ENCODE measurements at regions not wholly inside any gene's neighbourhood (a gene's known extent, or its start where the extent isn't known, plus 50 kb on each side); places are given as distances from the start of the nearest gene placed in this dataset.

GRCh38 chr3:513301-513700 is 316.7 kb downstream of the CHL1 start:
- Histone ChIP-seq H3K79me2 (ENCODE audit: insufficient read depth, low read length) (no peaks in the 10 kb centered on the region), H3K27me3 (ENCODE audit: insufficient read depth, low read length, poor library complexity) (no peaks in the 10 kb centered on the region), H3K9me3 (ENCODE audit: insufficient read depth, low read length, severe bottlenecking) (no peaks in the 10 kb centered on the region), H3K27ac (ENCODE audit: low read length) (no peak overlapping the region), H3K9ac (ENCODE audit: low read depth, low read length) (no peak overlapping the region), H3K4me2 (ENCODE audit: insufficient read depth, low read length) (no peak overlapping the region), H4K20me1 (ENCODE audit: insufficient read depth, low read length) (no peaks in the 10 kb centered on the region), H3K4me3 (ENCODE audit: low read depth in 1 of 2, low read length in 2 of 2) (no peak overlapping the region), H2AFZ (ENCODE audit: low read depth, low read length) (no peak overlapping the region), H3K4me1 (ENCODE audit: insufficient read depth, low read length) (no peaks in the 10 kb centered on the region), H3K36me3 (ENCODE audit: insufficient read depth, low read length) (no peaks in the 10 kb centered on the region)
- no peak for DNase-seq
- TF ChIP-seq EZH2 (IDR thresholded peaks at IDR 0.05; ENCODE audit: borderline replicate concordance, low read depth, low read length, severe bottlenecking) (no peak), CTCF (IDR thresholded peaks at IDR 0.05; ENCODE audit: borderline replicate concordance, extremely low read depth, low read length, poor library complexity, severe bottlenecking) (no peak)
- ATAC-seq (ENCODE audit: insufficient read depth, low read depth), result no peak

- TF ChIP-seq CTCF (IDR thresholded peaks at IDR 0.05; ENCODE audit: borderline replicate concordance, extremely low read depth, low read length, poor library complexity, severe bottlenecking), result no peak
- TF ChIP-seq EZH2 (IDR thresholded peaks at IDR 0.05; ENCODE audit: borderline replicate concordance, low read depth, low read length, severe bottlenecking), result no peak
- Histone ChIP-seq H3K36me3 (ENCODE audit: insufficient read depth, low read length) (no peaks in the 10 kb centered on the region), H3K9me3 (ENCODE audit: insufficient read depth, low read length, severe bottlenecking) (no peaks in the 10 kb centered on the region), H3K27ac (ENCODE audit: low read length) (no peak overlapping the region), H4K20me1 (ENCODE audit: insufficient read depth, low read length) (no peaks in the 10 kb centered on the region), H3K4me3 (ENCODE audit: low read depth in 1 of 2, low read length in 2 of 2) (no peak overlapping the region), H3K9ac (ENCODE audit: low read depth, low read length) (no peak overlapping the region), H3K4me1 (ENCODE audit: insufficient read depth, low read length) (no peaks in the 10 kb centered on the region), H3K27me3 (ENCODE audit: insufficient read depth, low read length, poor library complexity) (no peaks in the 10 kb centered on the region), H2AFZ (ENCODE audit: low read depth, low read length) (no peak overlapping the region), H3K79me2 (ENCODE audit: insufficient read depth, low read length) (no peaks in the 10 kb centered on the region), H3K4me2 (ENCODE audit: insufficient read depth, low read length) (no peak overlapping the region)
- no peak for DNase-seq
- ATAC-seq (ENCODE audit: insufficient read depth, low read depth), result no peak
Observed at GRCh38 chr3:514192-514591, 317.6 kb downstream of the CHL1 start.

GRCh38 chr3:519026-519425 is 322.5 kb downstream of the CHL1 start:
- Histone ChIP-seq H3K36me3 (ENCODE audit: insufficient read depth, low read length) (no peaks in the 10 kb centered on the region), H3K4me3 (ENCODE audit: low read depth in 1 of 2, low read length in 2 of 2) (no peak overlapping the region), H3K79me2 (ENCODE audit: insufficient read depth, low read length) (no peaks in the 10 kb centered on the region), H3K27ac (ENCODE audit: low read length) (no peak overlapping the region), H4K20me1 (ENCODE audit: insufficient read depth, low read length) (no peaks in the 10 kb centered on the region), H3K4me2 (ENCODE audit: insufficient read depth, low read length) (no peak overlapping the region), H3K27me3 (ENCODE audit: insufficient read depth, low read length, poor library complexity) (no peaks in the 10 kb centered on the region), H2AFZ (ENCODE audit: low read depth, low read length) (no peak overlapping the region), H3K4me1 (ENCODE audit: insufficient read depth, low read length) (no peaks in the 10 kb centered on the region), H3K9me3 (ENCODE audit: insufficient read depth, low read length, severe bottlenecking) (no peaks in the 10 kb centered on the region), H3K9ac (ENCODE audit: low read depth, low read length) (no peak overlapping the region)
- TF ChIP-seq EZH2 (IDR thresholded peaks at IDR 0.05; ENCODE audit: borderline replicate concordance, low read depth, low read length, severe bottlenecking), result no peak
- no peak for TF ChIP-seq CTCF (IDR thresholded peaks at IDR 0.05; ENCODE audit: borderline replicate concordance, extremely low read depth, low read length, poor library complexity, severe bottlenecking)
- DNase-seq, result no peak
- no peak for ATAC-seq (ENCODE audit: insufficient read depth, low read depth)

GRCh38 chr3:522888-523287 is 326.3 kb downstream of the CHL1 start:
- H3K79me2 ChIP-seq (ENCODE audit: insufficient read depth, low read length), result no peaks in the 10 kb centered on the region
- ATAC-seq (ENCODE audit: insufficient read depth, low read depth) (no peak), DNase-seq (no peak)
- H3K9ac ChIP-seq (ENCODE audit: low read depth, low read length), result no peak overlapping the region
- H3K36me3 ChIP-seq (ENCODE audit: insufficient read depth, low read length), result no peaks in the 10 kb centered on the region
- H3K27me3 ChIP-seq (ENCODE audit: insufficient read depth, low read length, poor library complexity), result no peaks in the 10 kb centered on the region
- no peaks in the 10 kb centered on the region for H3K9me3 ChIP-seq (ENCODE audit: insufficient read depth, low read length, severe bottlenecking)
- H3K4me1 ChIP-seq (ENCODE audit: insufficient read depth, low read length), result no peaks in the 10 kb centered on the region
- H3K27ac ChIP-seq (ENCODE audit: low read length), result no peak overlapping the region
- H3K4me3 ChIP-seq (ENCODE audit: low read depth in 1 of 2, low read length in 2 of 2), result no peak overlapping the region
- no peak for TF ChIP-seq EZH2 (IDR thresholded peaks at IDR 0.05; ENCODE audit: borderline replicate concordance, low read depth, low read length, severe bottlenecking)
- H2AFZ ChIP-seq (ENCODE audit: low read depth, low read length), result no peak overlapping the region
- no peaks in the 10 kb centered on the region for H4K20me1 ChIP-seq (ENCODE audit: insufficient read depth, low read length)
- no peak overlapping the region for H3K4me2 ChIP-seq (ENCODE audit: insufficient read depth, low read length)
